Panc1 (cell line): ENCODE measurements at regions not wholly inside any gene's neighbourhood (a gene's known extent, or its start where the extent isn't known, plus 50 kb on each side); places are given as distances from the start of the nearest gene placed in this dataset.

Experiments used
- SIN3A ChIP-seq: IDR thresholded peaks from 2 replicates; pipeline ENCODE4 v1.6.1; 2012; ENCODE audit warnings: low read depth, mild to moderate bottlenecking, low read length, moderate library complexity, borderline replicate concordance; ENCODE audit not compliant: insufficient read depth
- TF ChIP-seq, protein P1 (sequence below): fragments of 450-650 bp; IDR thresholded peaks from 2 replicates; pipeline ENCODE4 v1.5.1; 2017; ENCODE audit warnings: mild to moderate bottlenecking
- TF ChIP-seq, protein P2 (sequence below), 2 experiments: IDR thresholded peaks; 2 replicates each; pipeline ENCODE4 v1.6.1; 2011 to 2012; ENCODE audit warnings: low read depth in 2 of 2, control low read depth in 1 of 2, low read length in 1 of 2, mild to moderate bottlenecking in 1 of 2, moderate library complexity in 1 of 2; ENCODE audit not compliant: insufficient read depth in 1 of 2

DNA sequence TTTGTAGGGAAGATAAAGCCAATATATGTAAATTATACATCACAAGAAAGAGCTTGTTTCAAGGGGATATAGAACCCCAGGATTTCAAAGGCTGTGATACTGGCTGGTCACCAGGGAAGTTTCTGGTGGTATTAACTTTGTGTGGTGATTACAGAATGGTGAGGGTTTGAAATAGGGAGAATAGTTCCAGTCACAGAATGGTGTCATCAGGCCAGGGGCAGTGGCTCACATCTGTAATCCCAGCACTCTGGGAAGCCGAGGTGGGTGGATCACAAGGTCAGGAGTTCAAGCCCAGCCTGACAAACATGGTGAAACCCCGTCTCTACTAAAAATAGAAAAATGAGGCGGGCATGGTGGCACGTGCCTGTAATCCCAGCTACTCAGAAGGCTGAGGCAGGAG is 183.8 kb upstream of the XYLT1 start:
- TF ChIP-seq, protein P1, sequence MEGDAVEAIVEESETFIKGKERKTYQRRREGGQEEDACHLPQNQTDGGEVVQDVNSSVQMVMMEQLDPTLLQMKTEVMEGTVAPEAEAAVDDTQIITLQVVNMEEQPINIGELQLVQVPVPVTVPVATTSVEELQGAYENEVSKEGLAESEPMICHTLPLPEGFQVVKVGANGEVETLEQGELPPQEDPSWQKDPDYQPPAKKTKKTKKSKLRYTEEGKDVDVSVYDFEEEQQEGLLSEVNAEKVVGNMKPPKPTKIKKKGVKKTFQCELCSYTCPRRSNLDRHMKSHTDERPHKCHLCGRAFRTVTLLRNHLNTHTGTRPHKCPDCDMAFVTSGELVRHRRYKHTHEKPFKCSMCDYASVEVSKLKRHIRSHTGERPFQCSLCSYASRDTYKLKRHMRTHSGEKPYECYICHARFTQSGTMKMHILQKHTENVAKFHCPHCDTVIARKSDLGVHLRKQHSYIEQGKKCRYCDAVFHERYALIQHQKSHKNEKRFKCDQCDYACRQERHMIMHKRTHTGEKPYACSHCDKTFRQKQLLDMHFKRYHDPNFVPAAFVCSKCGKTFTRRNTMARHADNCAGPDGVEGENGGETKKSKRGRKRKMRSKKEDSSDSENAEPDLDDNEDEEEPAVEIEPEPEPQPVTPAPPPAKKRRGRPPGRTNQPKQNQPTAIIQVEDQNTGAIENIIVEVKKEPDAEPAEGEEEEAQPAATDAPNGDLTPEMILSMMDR, result no peak
- TF ChIP-seq SIN3A, result no peak
- TF ChIP-seq, protein P2, sequence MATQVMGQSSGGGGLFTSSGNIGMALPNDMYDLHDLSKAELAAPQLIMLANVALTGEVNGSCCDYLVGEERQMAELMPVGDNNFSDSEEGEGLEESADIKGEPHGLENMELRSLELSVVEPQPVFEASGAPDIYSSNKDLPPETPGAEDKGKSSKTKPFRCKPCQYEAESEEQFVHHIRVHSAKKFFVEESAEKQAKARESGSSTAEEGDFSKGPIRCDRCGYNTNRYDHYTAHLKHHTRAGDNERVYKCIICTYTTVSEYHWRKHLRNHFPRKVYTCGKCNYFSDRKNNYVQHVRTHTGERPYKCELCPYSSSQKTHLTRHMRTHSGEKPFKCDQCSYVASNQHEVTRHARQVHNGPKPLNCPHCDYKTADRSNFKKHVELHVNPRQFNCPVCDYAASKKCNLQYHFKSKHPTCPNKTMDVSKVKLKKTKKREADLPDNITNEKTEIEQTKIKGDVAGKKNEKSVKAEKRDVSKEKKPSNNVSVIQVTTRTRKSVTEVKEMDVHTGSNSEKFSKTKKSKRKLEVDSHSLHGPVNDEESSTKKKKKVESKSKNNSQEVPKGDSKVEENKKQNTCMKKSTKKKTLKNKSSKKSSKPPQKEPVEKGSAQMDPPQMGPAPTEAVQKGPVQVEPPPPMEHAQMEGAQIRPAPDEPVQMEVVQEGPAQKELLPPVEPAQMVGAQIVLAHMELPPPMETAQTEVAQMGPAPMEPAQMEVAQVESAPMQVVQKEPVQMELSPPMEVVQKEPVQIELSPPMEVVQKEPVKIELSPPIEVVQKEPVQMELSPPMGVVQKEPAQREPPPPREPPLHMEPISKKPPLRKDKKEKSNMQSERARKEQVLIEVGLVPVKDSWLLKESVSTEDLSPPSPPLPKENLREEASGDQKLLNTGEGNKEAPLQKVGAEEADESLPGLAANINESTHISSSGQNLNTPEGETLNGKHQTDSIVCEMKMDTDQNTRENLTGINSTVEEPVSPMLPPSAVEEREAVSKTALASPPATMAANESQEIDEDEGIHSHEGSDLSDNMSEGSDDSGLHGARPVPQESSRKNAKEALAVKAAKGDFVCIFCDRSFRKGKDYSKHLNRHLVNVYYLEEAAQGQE (IDR thresholded peaks at IDR 0.05; ENCODE audit: insufficient read depth in 1 of 2, low read depth in 2 of 2, low read length in 1 of 2), result no peak
